HEK293 (cell line): ENCODE measurements at regions not wholly inside any gene's neighbourhood (a gene's known extent, or its start where the extent isn't known, plus 50 kb on each side); places are given as distances from the start of the nearest gene placed in this dataset.

ENCODE experiments used
- BCL11B ChIP-seq: fragments of 450-650 bp; formaldehyde crosslinking; IDR thresholded peaks from 2 replicates; pipeline ENCODE4 v1.5.1; 2016; ENCODE audit warnings: low read depth, missing biosample characterization, missing genetic modification characterization
- GLI4 ChIP-seq: fragments of 450-650 bp; formaldehyde crosslinking; IDR thresholded peaks from 2 replicates; pipeline ENCODE4 v1.5.1; 2016; ENCODE audit warnings: missing biosample characterization, missing genetic modification characterization
- ZBTB10 ChIP-seq: fragments of 450-650 bp; formaldehyde crosslinking; IDR thresholded peaks from 2 replicates; pipeline ENCODE4 v1.5.1; 2016; ENCODE audit warnings: missing biosample characterization, missing genetic modification characterization
- ZBTB48 ChIP-seq: fragments of 450-650 bp; formaldehyde crosslinking; IDR thresholded peaks from 2 replicates; pipeline ENCODE4 v1.5.1; 2016; ENCODE audit warnings: missing biosample characterization, missing genetic modification characterization
- ZNF266 ChIP-seq: fragments of 450-650 bp; formaldehyde crosslinking; IDR thresholded peaks from 2 replicates; pipeline ENCODE4 v1.5.1; 2016; ENCODE audit warnings: missing biosample characterization, missing genetic modification characterization, low read depth
- ZNF423 ChIP-seq: fragments of 450-650 bp; formaldehyde crosslinking; IDR thresholded peaks from 2 replicates; pipeline ENCODE4 v1.5.1; 2016; ENCODE audit warnings: missing biosample characterization, missing genetic modification characterization
- ZNF692 ChIP-seq: fragments of 450-650 bp; formaldehyde crosslinking; IDR thresholded peaks from 2 replicates; pipeline ENCODE4 v1.5.1; 2016; ENCODE audit warnings: missing biosample characterization, missing genetic modification characterization
- ZSCAN23 ChIP-seq: fragments of 450-650 bp; formaldehyde crosslinking; IDR thresholded peaks from 2 replicates; pipeline ENCODE4 v1.5.1; 2016; ENCODE audit warnings: missing biosample characterization, missing genetic modification characterization
- TF ChIP-seq, protein P1 (sequence below): fragments of 450-650 bp; formaldehyde crosslinking; IDR thresholded peaks from 2 replicates; pipeline ENCODE4 v1.5.1; 2016; ENCODE audit warnings: missing biosample characterization, missing genetic modification characterization
- TF ChIP-seq, protein P2 (sequence below): fragments of 450-650 bp; formaldehyde crosslinking; IDR thresholded peaks from 2 replicates; pipeline ENCODE4 v1.5.1; 2017; ENCODE audit warnings: missing biosample characterization, mild to moderate bottlenecking, missing genetic modification characterization, moderate library complexity
- TF ChIP-seq, protein P3 (sequence below): fragments of 450-650 bp; formaldehyde crosslinking; conservative IDR thresholded peaks from 2 replicates; pipeline ENCODE4 v1.5.1; 2016; ENCODE audit warnings: low read depth, missing biosample characterization, missing genetic modification characterization
- TF ChIP-seq, protein P4 (sequence below): fragments of 450-650 bp; formaldehyde crosslinking; IDR thresholded peaks from 2 replicates; pipeline ENCODE4 v1.5.1; 2016; ENCODE audit warnings: missing biosample characterization, missing genetic modification characterization
- TF ChIP-seq, protein P5 (sequence below): fragments of 450-650 bp; IDR thresholded peaks from 2 replicates; pipeline ENCODE4 v1.5.1; 2018; ENCODE audit warnings: missing biosample characterization, mild to moderate bottlenecking, missing genetic modification characterization

GRCh38 chr11:115656669-115657068 is 152.5 kb upstream of the CADM1 start:
- TF ChIP-seq GLI4 (tag by site-specific recombination), result no peak
- TF ChIP-seq, protein P1, sequence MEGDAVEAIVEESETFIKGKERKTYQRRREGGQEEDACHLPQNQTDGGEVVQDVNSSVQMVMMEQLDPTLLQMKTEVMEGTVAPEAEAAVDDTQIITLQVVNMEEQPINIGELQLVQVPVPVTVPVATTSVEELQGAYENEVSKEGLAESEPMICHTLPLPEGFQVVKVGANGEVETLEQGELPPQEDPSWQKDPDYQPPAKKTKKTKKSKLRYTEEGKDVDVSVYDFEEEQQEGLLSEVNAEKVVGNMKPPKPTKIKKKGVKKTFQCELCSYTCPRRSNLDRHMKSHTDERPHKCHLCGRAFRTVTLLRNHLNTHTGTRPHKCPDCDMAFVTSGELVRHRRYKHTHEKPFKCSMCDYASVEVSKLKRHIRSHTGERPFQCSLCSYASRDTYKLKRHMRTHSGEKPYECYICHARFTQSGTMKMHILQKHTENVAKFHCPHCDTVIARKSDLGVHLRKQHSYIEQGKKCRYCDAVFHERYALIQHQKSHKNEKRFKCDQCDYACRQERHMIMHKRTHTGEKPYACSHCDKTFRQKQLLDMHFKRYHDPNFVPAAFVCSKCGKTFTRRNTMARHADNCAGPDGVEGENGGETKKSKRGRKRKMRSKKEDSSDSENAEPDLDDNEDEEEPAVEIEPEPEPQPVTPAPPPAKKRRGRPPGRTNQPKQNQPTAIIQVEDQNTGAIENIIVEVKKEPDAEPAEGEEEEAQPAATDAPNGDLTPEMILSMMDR, result no peak
- no peak for TF ChIP-seq BCL11B
- TF ChIP-seq, protein P2, sequence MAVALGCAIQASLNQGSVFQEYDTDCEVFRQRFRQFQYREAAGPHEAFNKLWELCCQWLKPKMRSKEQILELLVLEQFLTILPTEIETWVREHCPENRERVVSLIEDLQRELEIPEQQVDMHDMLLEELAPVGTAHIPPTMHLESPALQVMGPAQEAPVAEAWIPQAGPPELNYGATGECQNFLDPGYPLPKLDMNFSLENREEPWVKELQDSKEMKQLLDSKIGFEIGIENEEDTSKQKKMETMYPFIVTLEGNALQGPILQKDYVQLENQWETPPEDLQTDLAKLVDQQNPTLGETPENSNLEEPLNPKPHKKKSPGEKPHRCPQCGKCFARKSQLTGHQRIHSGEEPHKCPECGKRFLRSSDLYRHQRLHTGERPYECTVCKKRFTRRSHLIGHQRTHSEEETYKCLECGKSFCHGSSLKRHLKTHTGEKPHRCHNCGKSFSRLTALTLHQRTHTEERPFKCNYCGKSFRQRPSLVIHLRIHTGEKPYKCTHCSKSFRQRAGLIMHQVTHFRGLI (tag by site-specific recombination), result no peak
- TF ChIP-seq ZNF423, result no peak
- TF ChIP-seq, protein P3, sequence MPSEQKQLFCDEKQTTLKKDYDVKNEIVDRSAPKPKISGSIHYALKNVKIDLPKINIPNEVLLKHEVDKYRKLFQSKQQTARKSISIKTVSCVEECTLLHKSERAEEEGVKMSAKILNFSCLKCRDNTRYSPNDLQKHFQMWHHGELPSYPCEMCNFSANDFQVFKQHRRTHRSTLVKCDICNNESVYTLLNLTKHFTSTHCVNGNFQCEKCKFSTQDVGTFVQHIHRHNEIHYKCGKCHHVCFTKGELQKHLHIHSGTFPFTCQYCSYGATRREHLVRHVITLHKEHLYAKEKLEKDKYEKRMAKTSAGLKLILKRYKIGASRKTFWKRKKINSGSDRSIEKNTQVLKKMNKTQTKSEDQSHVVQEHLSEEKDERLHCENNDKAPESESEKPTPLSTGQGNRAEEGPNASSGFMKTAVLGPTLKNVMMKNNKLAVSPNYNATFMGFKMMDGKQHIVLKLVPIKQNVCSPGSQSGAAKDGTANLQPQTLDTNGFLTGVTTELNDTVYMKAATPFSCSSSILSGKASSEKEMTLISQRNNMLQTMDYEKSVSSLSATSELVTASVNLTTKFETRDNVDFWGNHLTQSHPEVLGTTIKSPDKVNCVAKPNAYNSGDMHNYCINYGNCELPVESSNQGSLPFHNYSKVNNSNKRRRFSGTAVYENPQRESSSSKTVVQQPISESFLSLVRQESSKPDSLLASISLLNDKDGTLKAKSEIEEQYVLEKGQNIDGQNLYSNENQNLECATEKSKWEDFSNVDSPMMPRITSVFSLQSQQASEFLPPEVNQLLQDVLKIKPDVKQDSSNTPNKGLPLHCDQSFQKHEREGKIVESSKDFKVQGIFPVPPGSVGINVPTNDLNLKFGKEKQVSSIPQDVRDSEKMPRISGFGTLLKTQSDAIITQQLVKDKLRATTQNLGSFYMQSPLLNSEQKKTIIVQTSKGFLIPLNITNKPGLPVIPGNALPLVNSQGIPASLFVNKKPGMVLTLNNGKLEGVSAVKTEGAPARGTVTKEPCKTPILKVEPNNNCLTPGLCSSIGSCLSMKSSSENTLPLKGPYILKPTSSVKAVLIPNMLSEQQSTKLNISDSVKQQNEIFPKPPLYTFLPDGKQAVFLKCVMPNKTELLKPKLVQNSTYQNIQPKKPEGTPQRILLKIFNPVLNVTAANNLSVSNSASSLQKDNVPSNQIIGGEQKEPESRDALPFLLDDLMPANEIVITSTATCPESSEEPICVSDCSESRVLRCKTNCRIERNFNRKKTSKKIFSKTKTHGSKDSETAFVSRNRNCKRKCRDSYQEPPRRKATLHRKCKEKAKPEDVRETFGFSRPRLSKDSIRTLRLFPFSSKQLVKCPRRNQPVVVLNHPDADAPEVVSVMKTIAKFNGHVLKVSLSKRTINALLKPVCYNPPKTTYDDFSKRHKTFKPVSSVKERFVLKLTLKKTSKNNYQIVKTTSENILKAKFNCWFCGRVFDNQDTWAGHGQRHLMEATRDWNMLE, result no peak
- TF ChIP-seq, protein P4, sequence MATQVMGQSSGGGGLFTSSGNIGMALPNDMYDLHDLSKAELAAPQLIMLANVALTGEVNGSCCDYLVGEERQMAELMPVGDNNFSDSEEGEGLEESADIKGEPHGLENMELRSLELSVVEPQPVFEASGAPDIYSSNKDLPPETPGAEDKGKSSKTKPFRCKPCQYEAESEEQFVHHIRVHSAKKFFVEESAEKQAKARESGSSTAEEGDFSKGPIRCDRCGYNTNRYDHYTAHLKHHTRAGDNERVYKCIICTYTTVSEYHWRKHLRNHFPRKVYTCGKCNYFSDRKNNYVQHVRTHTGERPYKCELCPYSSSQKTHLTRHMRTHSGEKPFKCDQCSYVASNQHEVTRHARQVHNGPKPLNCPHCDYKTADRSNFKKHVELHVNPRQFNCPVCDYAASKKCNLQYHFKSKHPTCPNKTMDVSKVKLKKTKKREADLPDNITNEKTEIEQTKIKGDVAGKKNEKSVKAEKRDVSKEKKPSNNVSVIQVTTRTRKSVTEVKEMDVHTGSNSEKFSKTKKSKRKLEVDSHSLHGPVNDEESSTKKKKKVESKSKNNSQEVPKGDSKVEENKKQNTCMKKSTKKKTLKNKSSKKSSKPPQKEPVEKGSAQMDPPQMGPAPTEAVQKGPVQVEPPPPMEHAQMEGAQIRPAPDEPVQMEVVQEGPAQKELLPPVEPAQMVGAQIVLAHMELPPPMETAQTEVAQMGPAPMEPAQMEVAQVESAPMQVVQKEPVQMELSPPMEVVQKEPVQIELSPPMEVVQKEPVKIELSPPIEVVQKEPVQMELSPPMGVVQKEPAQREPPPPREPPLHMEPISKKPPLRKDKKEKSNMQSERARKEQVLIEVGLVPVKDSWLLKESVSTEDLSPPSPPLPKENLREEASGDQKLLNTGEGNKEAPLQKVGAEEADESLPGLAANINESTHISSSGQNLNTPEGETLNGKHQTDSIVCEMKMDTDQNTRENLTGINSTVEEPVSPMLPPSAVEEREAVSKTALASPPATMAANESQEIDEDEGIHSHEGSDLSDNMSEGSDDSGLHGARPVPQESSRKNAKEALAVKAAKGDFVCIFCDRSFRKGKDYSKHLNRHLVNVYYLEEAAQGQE, result no peak
- no peak for TF ChIP-seq ZBTB48 (tag by site-specific recombination)
- TF ChIP-seq ZNF692 (tag by site-specific recombination), result no peak
- TF ChIP-seq ZBTB10 (tag by site-specific recombination), result no peak
- TF ChIP-seq, protein P5, sequence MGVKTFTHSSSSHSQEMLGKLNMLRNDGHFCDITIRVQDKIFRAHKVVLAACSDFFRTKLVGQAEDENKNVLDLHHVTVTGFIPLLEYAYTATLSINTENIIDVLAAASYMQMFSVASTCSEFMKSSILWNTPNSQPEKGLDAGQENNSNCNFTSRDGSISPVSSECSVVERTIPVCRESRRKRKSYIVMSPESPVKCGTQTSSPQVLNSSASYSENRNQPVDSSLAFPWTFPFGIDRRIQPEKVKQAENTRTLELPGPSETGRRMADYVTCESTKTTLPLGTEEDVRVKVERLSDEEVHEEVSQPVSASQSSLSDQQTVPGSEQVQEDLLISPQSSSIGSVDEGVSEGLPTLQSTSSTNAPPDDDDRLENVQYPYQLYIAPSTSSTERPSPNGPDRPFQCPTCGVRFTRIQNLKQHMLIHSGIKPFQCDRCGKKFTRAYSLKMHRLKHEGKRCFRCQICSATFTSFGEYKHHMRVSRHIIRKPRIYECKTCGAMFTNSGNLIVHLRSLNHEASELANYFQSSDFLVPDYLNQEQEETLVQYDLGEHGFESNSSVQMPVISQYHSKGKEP (tag by site-specific recombination), result no peak
- no peak for TF ChIP-seq ZNF266 (tag by site-specific recombination)
- TF ChIP-seq ZSCAN23 (tag by site-specific recombination), result no peak
